DND-41 (cell line): ENCODE measurements at regions not wholly inside any gene's neighbourhood (a gene's known extent, or its start where the extent isn't known, plus 50 kb on each side); places are given as distances from the start of the nearest gene placed in this dataset.

Experiments
- ATAC-seq: fragments of 200-7000 bp; cut with Tn5 transposase; 3 replicates; pipeline ENCODE4 v1.9.1; 2021; ENCODE audit warnings: low read depth; ENCODE audit not compliant: insufficient read depth
- DNase-seq: peaks from one replicate; pipeline ENCODE4 v3.0.0-alpha.2; 2020
- H2AFZ ChIP-seq: 2 replicates; pipeline ENCODE4 v1.6.0; 2012; ENCODE audit warnings: low read depth, low read length
- H3K27ac ChIP-seq: 2 replicates; pipeline ENCODE4 v1.5.1; 2012; ENCODE audit warnings: low read length, inconsistent platforms
- H3K27me3 ChIP-seq: fragments of 200-600 bp; sonication (generic); 2 replicates; pipeline ENCODE4 v1.6.0; 2012; ENCODE audit warnings: low read length, mild to moderate bottlenecking, inconsistent platforms; ENCODE audit not compliant: insufficient read depth, poor library complexity
- H3K36me3 ChIP-seq: 2 replicates; pipeline ENCODE4 v1.5.1; 2012; ENCODE audit warnings: low read length, inconsistent platforms; ENCODE audit not compliant: insufficient read depth
- H3K4me1 ChIP-seq: 2 replicates; pipeline ENCODE4 v1.5.1; 2012; ENCODE audit warnings: mild to moderate bottlenecking, low read length; ENCODE audit not compliant: insufficient read depth
- H3K4me2 ChIP-seq: 2 replicates; pipeline ENCODE4 v1.6.0; 2012; ENCODE audit warnings: mild to moderate bottlenecking, moderate library complexity, low read length, inconsistent platforms; ENCODE audit not compliant: insufficient read depth
- H3K4me3 ChIP-seq, 2 experiments: fragments of 200-600 bp in 1 of 2; shearing (Covaris generic) in 1 of 2; 2 replicates each; pipeline ENCODE4 v1.5.1; 2012 to 2016; ENCODE audit warnings: inconsistent platforms in 2 of 2, low read length in 2 of 2, mild to moderate bottlenecking in 2 of 2, low read depth in 1 of 2, moderate library complexity in 1 of 2
- H3K79me2 ChIP-seq: 2 replicates; pipeline ENCODE4 v1.6.0; 2012; ENCODE audit warnings: low read length, inconsistent platforms; ENCODE audit not compliant: insufficient read depth
- H3K9ac ChIP-seq: 2 replicates; pipeline ENCODE4 v1.6.0; 2012; ENCODE audit warnings: low read depth, mild to moderate bottlenecking, inconsistent platforms, low read length, moderate library complexity
- H3K9me3 ChIP-seq: 2 replicates; pipeline ENCODE4 v1.5.1; 2012; ENCODE audit warnings: low read length, moderate library complexity, mild to moderate bottlenecking, inconsistent platforms; ENCODE audit not compliant: insufficient read depth, severe bottlenecking
- H4K20me1 ChIP-seq: 2 replicates; pipeline ENCODE4 v1.6.0; 2012; ENCODE audit warnings: low read length; ENCODE audit not compliant: insufficient read depth
- EZH2 ChIP-seq: IDR thresholded peaks from 3 replicates; pipeline ENCODE4 v1.6.1; 2012; ENCODE audit warnings: borderline replicate concordance, low read depth, mild to moderate bottlenecking, moderate library complexity, low read length, inconsistent platforms; ENCODE audit not compliant: severe bottlenecking
- TF ChIP-seq, protein P1 (sequence below): IDR thresholded peaks from 2 replicates; pipeline ENCODE4 v1.5.1; 2012; ENCODE audit warnings: borderline replicate concordance, low read length, moderate library complexity, mild to moderate bottlenecking; ENCODE audit not compliant: poor library complexity, severe bottlenecking; ENCODE audit errors: extremely low read depth

- no peak overlapping the region for H2AFZ ChIP-seq
- DNase-seq, result no peak
- no peaks in the 10 kb centered on the region for H3K9me3 ChIP-seq
- TF ChIP-seq, protein P1, sequence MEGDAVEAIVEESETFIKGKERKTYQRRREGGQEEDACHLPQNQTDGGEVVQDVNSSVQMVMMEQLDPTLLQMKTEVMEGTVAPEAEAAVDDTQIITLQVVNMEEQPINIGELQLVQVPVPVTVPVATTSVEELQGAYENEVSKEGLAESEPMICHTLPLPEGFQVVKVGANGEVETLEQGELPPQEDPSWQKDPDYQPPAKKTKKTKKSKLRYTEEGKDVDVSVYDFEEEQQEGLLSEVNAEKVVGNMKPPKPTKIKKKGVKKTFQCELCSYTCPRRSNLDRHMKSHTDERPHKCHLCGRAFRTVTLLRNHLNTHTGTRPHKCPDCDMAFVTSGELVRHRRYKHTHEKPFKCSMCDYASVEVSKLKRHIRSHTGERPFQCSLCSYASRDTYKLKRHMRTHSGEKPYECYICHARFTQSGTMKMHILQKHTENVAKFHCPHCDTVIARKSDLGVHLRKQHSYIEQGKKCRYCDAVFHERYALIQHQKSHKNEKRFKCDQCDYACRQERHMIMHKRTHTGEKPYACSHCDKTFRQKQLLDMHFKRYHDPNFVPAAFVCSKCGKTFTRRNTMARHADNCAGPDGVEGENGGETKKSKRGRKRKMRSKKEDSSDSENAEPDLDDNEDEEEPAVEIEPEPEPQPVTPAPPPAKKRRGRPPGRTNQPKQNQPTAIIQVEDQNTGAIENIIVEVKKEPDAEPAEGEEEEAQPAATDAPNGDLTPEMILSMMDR, result no peak
- TF ChIP-seq EZH2, result no peak
- H4K20me1 ChIP-seq, result no peaks in the 10 kb centered on the region
- H3K27me3 ChIP-seq, result no peaks in the 10 kb centered on the region
- H3K9ac ChIP-seq, result no peak overlapping the region
- H3K36me3 ChIP-seq, result no peaks in the 10 kb centered on the region
- ATAC-seq, result no peak
- no peaks in the 10 kb centered on the region for H3K79me2 ChIP-seq
- H3K27ac ChIP-seq, result no peak overlapping the region
- no peak overlapping the region for H3K4me2 ChIP-seq
- H3K4me1 ChIP-seq, result no peaks in the 10 kb centered on the region
- H3K4me3 ChIP-seq, result no peak overlapping the region
These were observed 538.7 kb downstream of the TFEC start for GRCh38 chr7:115491744-115492380.

DNA sequence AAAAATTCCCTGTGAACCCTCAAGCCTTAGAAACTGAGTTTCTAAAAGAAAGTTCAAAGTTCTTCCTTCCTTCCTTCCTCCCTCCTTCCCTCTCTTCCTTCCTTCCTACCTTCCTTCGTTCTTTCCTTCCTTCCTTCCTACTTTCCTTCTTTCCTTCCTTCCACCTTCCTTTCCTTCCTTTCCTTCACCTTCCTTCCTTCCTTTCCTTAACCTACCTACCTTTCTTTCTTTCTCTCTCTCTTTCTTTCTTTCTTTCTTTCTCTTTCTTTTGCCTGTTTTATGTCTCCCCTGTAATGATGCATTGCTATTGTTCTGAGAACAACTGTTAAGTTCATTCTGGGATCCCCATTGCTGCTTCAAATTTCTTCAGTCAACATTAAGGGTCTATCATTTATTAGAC, 551.1 kb downstream of the TFEC start:
- no peaks in the 10 kb centered on the region for H3K4me1 ChIP-seq
- no peak overlapping the region for H2AFZ ChIP-seq
- H3K36me3 ChIP-seq, result no peaks in the 10 kb centered on the region
- TF ChIP-seq, protein P1, result no peak
- no peak for TF ChIP-seq EZH2
- no peak overlapping the region for H3K9ac ChIP-seq
- H3K4me2 ChIP-seq, result no peak overlapping the region
- no peaks in the 10 kb centered on the region for H3K79me2 ChIP-seq
- no peaks in the 10 kb centered on the region for H4K20me1 ChIP-seq
- no peak overlapping the region for H3K27ac ChIP-seq
- no peak overlapping the region for H3K4me3 ChIP-seq
- H3K9me3 ChIP-seq, result no peaks in the 10 kb centered on the region
- DNase-seq, result no peak
- H3K27me3 ChIP-seq, result no peaks in the 10 kb centered on the region
- no peak for ATAC-seq

GRCh38 chr7:115478426-115478825, 552.1 kb downstream of the TFEC start:
- DNase-seq (no peak), ATAC-seq (no peak)
- Histone ChIP-seq H3K4me3 (no peak overlapping the region), H3K9ac (no peak overlapping the region), H3K27me3 (no peaks in the 10 kb centered on the region), H4K20me1 (no peaks in the 10 kb centered on the region), H3K4me1 (no peaks in the 10 kb centered on the region), H3K9me3 (no peaks in the 10 kb centered on the region), H3K4me2 (no peak overlapping the region), H2AFZ (no peak overlapping the region), H3K79me2 (no peaks in the 10 kb centered on the region), H3K27ac (no peak overlapping the region), H3K36me3 (no peaks in the 10 kb centered on the region)
- TF ChIP-seq, protein P1, result no peak
- TF ChIP-seq EZH2, result no peak

DNA sequence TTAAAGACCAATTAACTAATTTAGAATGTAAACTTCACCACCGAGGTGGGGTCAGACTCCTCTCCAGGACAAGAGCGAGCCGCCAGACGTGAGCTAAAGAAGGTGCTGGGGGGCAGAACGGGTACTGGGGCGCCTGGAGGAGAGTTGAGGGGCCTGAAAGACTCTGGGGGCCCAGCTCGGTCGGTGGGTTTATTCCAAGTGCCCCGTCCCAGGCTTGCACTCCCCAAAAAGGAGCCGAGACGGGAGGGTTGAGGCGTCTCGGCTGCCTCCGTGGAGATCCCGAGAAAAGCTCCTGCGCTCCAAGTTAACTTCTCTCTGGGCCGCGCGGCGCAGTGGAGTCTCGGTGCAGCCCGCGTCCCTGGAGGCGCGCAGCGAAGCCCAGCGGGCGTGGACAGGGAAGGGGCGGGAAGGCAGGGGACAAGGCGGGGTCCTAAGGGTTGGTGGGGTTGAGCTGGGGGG, 553.3 kb downstream of the TFEC start:
- Histone ChIP-seq H3K27me3 (no peaks in the 10 kb centered on the region), H3K79me2 (no peaks in the 10 kb centered on the region), H3K27ac (no peak overlapping the region), H4K20me1 (no peaks in the 10 kb centered on the region), H2AFZ (no peak overlapping the region), H3K4me2 (no peak overlapping the region), H3K36me3 (no peaks in the 10 kb centered on the region), H3K9ac (no peak overlapping the region), H3K4me3 (no peak overlapping the region), H3K9me3 (no peaks in the 10 kb centered on the region), H3K4me1 (no peaks in the 10 kb centered on the region)
- DNase-seq (no peak), ATAC-seq (no peak)
- TF ChIP-seq EZH2, result no peak
